ENCODE measurements at regions not wholly inside any gene's neighbourhood (a gene's known extent, or its start where the extent isn't known, plus 50 kb on each side); places are given as distances from the start of the nearest gene placed in this dataset.

GRCh38 chr6:167510648-167511047, 185.8 kb downstream of the TTLL2 start:
- Histone ChIP-seq H3K79me2 (ENCODE audit: control insufficient read depth, low read length) (no peaks in the 10 kb centered on the region), H3K27me3 (ENCODE audit: control insufficient read depth, low read length) (no peaks in the 10 kb centered on the region)

GRCh38 chr6:167512696-167513375, 187.9 kb downstream of the TTLL2 start:
- no peaks in the 10 kb centered on the region for H3K9me2 ChIP-seq (replicated peaks; ENCODE audit: control insufficient read depth, low read length)
- no peaks in the 10 kb centered on the region for H3K4me1 ChIP-seq (ENCODE audit: control insufficient read depth, low read length)
- H3K27me3 ChIP-seq (ENCODE audit: control insufficient read depth, low read length), result no peaks in the 10 kb centered on the region
- no peak overlapping the region for H3K4me2 ChIP-seq (ENCODE audit: low read length)
- no peaks in the 10 kb centered on the region for H3K9me3 ChIP-seq (ENCODE audit: control insufficient read depth, insufficient read depth, low read length)
- H3K27ac ChIP-seq (ENCODE audit: low read depth, low read length), result no peak overlapping the region
- TF ChIP-seq EZH2phosphoT487 (IDR thresholded peaks at IDR 0.05; ENCODE audit: borderline replicate concordance, low read length), result no peak
- TF ChIP-seq CTCF (IDR thresholded peaks at IDR 0.05; ENCODE audit: low read depth, low read length, poor library complexity, severe bottlenecking), result no peak
- H3K36me3 ChIP-seq (ENCODE audit: control insufficient read depth, low read length), result no peaks in the 10 kb centered on the region
- H3K4me3 ChIP-seq (ENCODE audit: low read length), result no peak overlapping the region
- H4K20me1 ChIP-seq (ENCODE audit: control insufficient read depth, insufficient read depth, low read depth, low read length), result no peaks in the 10 kb centered on the region
- no peaks in the 10 kb centered on the region for H3K79me2 ChIP-seq (ENCODE audit: control insufficient read depth, low read length)
- H3F3A ChIP-seq (ENCODE audit: control insufficient read depth, insufficient read depth), result no peaks in the 10 kb centered on the region

More at GRCh38 chr6:167510648-167511047, 185.8 kb downstream of the TTLL2 start:
- H3K4me2 ChIP-seq (ENCODE audit: low read length), result no peak overlapping the region
- H3K9me3 ChIP-seq (ENCODE audit: control insufficient read depth, insufficient read depth, low read length), result no peaks in the 10 kb centered on the region
- TF ChIP-seq CTCF (IDR thresholded peaks at IDR 0.05; ENCODE audit: low read depth, low read length, poor library complexity, severe bottlenecking) (no peak), EZH2phosphoT487 (IDR thresholded peaks at IDR 0.05; ENCODE audit: borderline replicate concordance, low read length) (no peak)
- no peaks in the 10 kb centered on the region for H3K4me1 ChIP-seq (ENCODE audit: control insufficient read depth, low read length)
- H3K9me2 ChIP-seq (replicated peaks; ENCODE audit: control insufficient read depth, low read length), result no peaks in the 10 kb centered on the region
- H4K20me1 ChIP-seq (ENCODE audit: control insufficient read depth, insufficient read depth, low read depth, low read length), result no peaks in the 10 kb centered on the region
- no peak overlapping the region for H3K4me3 ChIP-seq (ENCODE audit: low read length)
- no peaks in the 10 kb centered on the region for H3F3A ChIP-seq (ENCODE audit: control insufficient read depth, insufficient read depth)
- H3K27ac ChIP-seq (ENCODE audit: low read depth, low read length), result no peak overlapping the region
- no peaks in the 10 kb centered on the region for H3K36me3 ChIP-seq (ENCODE audit: control insufficient read depth, low read length)

- Histone ChIP-seq H3K4me1 (ENCODE audit: control insufficient read depth, low read length) (no peaks in the 10 kb centered on the region), H3K36me3 (ENCODE audit: control insufficient read depth, low read length) (no peaks in the 10 kb centered on the region), H3K4me2 (ENCODE audit: low read length) (no peak overlapping the region), H3K79me2 (ENCODE audit: control insufficient read depth, low read length) (no peaks in the 10 kb centered on the region), H3K27me3 (ENCODE audit: control insufficient read depth, low read length) (no peaks in the 10 kb centered on the region), H3F3A (ENCODE audit: control insufficient read depth, insufficient read depth) (no peaks in the 10 kb centered on the region), H3K9me2 (replicated peaks; ENCODE audit: control insufficient read depth, low read length) (no peaks in the 10 kb centered on the region), H3K9me3 (ENCODE audit: control insufficient read depth, insufficient read depth, low read length) (no peaks in the 10 kb centered on the region), H3K27ac (ENCODE audit: low read depth, low read length) (no peak overlapping the region), H4K20me1 (ENCODE audit: control insufficient read depth, insufficient read depth, low read depth, low read length) (no peaks in the 10 kb centered on the region), H3K4me3 (ENCODE audit: low read length) (no peak overlapping the region)
- TF ChIP-seq CTCF (IDR thresholded peaks at IDR 0.05; ENCODE audit: low read depth, low read length, poor library complexity, severe bottlenecking) (no peak), EZH2phosphoT487 (IDR thresholded peaks at IDR 0.05; ENCODE audit: borderline replicate concordance, low read length) (no peak)
Measured at GRCh38 chr6:167513778-167514177, 188.9 kb downstream of the TTLL2 start.

Data from DOHH2 (cell line).